PC-9 (cell line): ENCODE measurements at regions not wholly inside any gene's neighbourhood (a gene's known extent, or its start where the extent isn't known, plus 50 kb on each side); places are given as distances from the start of the nearest gene placed in this dataset.

Experiments
- BruUV-seq: library from RNA; stranded (reverse); fragments of 400-500 nt; replicated peaks from 2 replicates; lab custom pipeline; 2021; lab: Mats Ljungman, UMichigan
- CTCF ChIA-PET: fragments of 300-600 bp; sonication (Branson Sonifier 250); formaldehyde crosslinking; loops from one replicate; lab custom pipeline; 2022; ENCODE audit warnings: antibody characterized with exemption; lab: Charles Lee
- POLR2A ChIA-PET: fragments of 300-600 bp; sonication (Branson Sonifier 250); formaldehyde crosslinking; loops from one replicate; lab custom pipeline; 2022; ENCODE audit warnings: antibody characterized with exemption; ENCODE audit not compliant: unreplicated experiment; lab: Charles Lee
- DNase-seq, 2 experiments: peaks; one replicate each; pipeline versions ENCODE4 v3.0.0 to v3.0.0-alpha.2; 2015 to 2022; ENCODE audit warnings: mixed read lengths in 1 of 2
- H2AFZ ChIP-seq: fragments of 200-600 bp; sonication (generic); 2 replicates; pipeline ENCODE4 v1.8.1; 2017; ENCODE audit warnings: antibody characterized with exemption
- H3F3A ChIP-seq: fragments of 200-600 bp; sonication (generic); 2 replicates; pipeline ENCODE4 v1.8.1; 2017; ENCODE audit warnings: antibody characterized with exemption, mild to moderate bottlenecking, low read depth; ENCODE audit not compliant: insufficient read depth
- H3K27ac ChIP-seq: fragments of 200-600 bp; sonication (generic); 2 replicates; pipeline ENCODE4 v1.6.1; 2016; ENCODE audit warnings: mixed run types
- H3K27me3 ChIP-seq: fragments of 200-600 bp; sonication (generic); 2 replicates; pipeline ENCODE4 v1.6.1; 2016; ENCODE audit warnings: low read depth, mixed run types; ENCODE audit not compliant: insufficient read depth
- H3K36me3 ChIP-seq: fragments of 200-600 bp; sonication (generic); 2 replicates; pipeline ENCODE4 v1.6.1; 2016; ENCODE audit warnings: low read depth, mixed run types
- H3K4me1 ChIP-seq: fragments of 200-600 bp; sonication (generic); replicated peaks from 2 replicates; pipeline ENCODE4 v1.6.1; 2016; ENCODE audit warnings: mixed run types; ENCODE audit not compliant: insufficient read depth
- H3K4me2 ChIP-seq: fragments of 200-600 bp; sonication (generic); 2 replicates; pipeline ENCODE4 v1.6.1; 2017; ENCODE audit warnings: mixed run types
- H3K4me3 ChIP-seq: fragments of 200-600 bp; sonication (generic); 2 replicates; pipeline ENCODE4 v1.6.1; 2016; ENCODE audit warnings: mixed run types
- H3K79me2 ChIP-seq: fragments of 200-600 bp; sonication (generic); 2 replicates; pipeline ENCODE4 v1.6.1; 2017; ENCODE audit warnings: low read depth, mixed run types
- H3K9me2 ChIP-seq: fragments of 200-600 bp; sonication (generic); 2 replicates; pipeline ENCODE4 v1.8.1; 2017; ENCODE audit warnings: mild to moderate bottlenecking; ENCODE audit not compliant: insufficient read depth
- H3K9me3 ChIP-seq: fragments of 200-600 bp; sonication (generic); 2 replicates; pipeline ENCODE4 v1.8.1; 2016; ENCODE audit warnings: low read depth; ENCODE audit not compliant: insufficient read depth
- H4K20me1 ChIP-seq: fragments of 200-600 bp; sonication (generic); 2 replicates; pipeline ENCODE4 v1.8.1; 2017; ENCODE audit not compliant: insufficient read depth
- CTCF ChIP-seq: fragments of 200-600 bp; sonication (generic); conservative IDR thresholded peaks from 2 replicates; pipeline ENCODE4 v1.6.1; 2017; ENCODE audit warnings: mixed run types, antibody characterized with exemption, mild to moderate bottlenecking, moderate library complexity
- EZH2 ChIP-seq: fragments of 200-600 bp; sonication (generic); IDR thresholded peaks from 2 replicates; pipeline ENCODE4 v1.8.0; 2017; ENCODE audit warnings: antibody characterized with exemption, low read depth
- intact Hi-C: fragments of 100-400 bp; cut with micrococcal nuclease; formaldehyde crosslinking; loops from one replicate; pipeline ENCODE4 v1.10.0; 2022; ENCODE audit not compliant: unreplicated experiment

- ChIA-PET CTCF (no interaction called here), POLR2A (no interaction called here)
- Histone ChIP-seq H3K9me3 (no peaks in the 10 kb centered on the region), H3K27ac (no peak overlapping the region), H3F3A (no peaks in the 10 kb centered on the region), H3K4me1 (no peaks in the 10 kb centered on the region), H3K36me3 (no peaks in the 10 kb centered on the region), H2AFZ (no peak overlapping the region), H3K27me3 (no peaks in the 10 kb centered on the region), H3K9me2 (no peaks in the 10 kb centered on the region; the same call in 1 of the 2 replicates), H4K20me1 (no peaks in the 10 kb centered on the region), H3K79me2 (no peaks in the 10 kb centered on the region), H3K4me3 (no peak overlapping the region), H3K4me2 (no peak overlapping the region)
- TF ChIP-seq CTCF (no peak), EZH2 (no peak)
- intact Hi-C loops: no loop called here
- no TSS peak for BruUV-seq
- no peak for DNase-seq
Observed at GRCh38 chr13:55418095-55418494, 1722.6 kb upstream of the PRR20A start.

- Histone ChIP-seq H3K9me2 (no peaks in the 10 kb centered on the region), H3K9me3 (no peaks in the 10 kb centered on the region), H3K27ac (no peak overlapping the region), H3K79me2 (no peaks in the 10 kb centered on the region), H3K36me3 (no peaks in the 10 kb centered on the region), H3K4me3 (no peak overlapping the region), H4K20me1 (no peaks in the 10 kb centered on the region), H3F3A (no peaks in the 10 kb centered on the region), H3K4me1 (no peaks in the 10 kb centered on the region), H3K4me2 (no peak overlapping the region), H2AFZ (no peak overlapping the region), H3K27me3 (no peaks in the 10 kb centered on the region)
- TF ChIP-seq CTCF (no peak), EZH2 (no peak)
- BruUV-seq: no TSS peak
- ChIA-PET CTCF (no interaction called here), POLR2A (no interaction called here)
- intact Hi-C loops: no loop called here
- DNase-seq: no peak
Observed at GRCh38 chr13:55432814-55433213, 1707.9 kb upstream of the PRR20A start.

- no peak overlapping the region for H3K4me3 ChIP-seq
- H3K36me3 ChIP-seq: no peaks in the 10 kb centered on the region
- intact Hi-C loops: no loop called here
- no peaks in the 10 kb centered on the region for H3F3A ChIP-seq
- TF ChIP-seq EZH2 (no peak), CTCF (no peak)
- no peak overlapping the region for H3K27ac ChIP-seq
- no peaks in the 10 kb centered on the region for H3K9me3 ChIP-seq
- H2AFZ ChIP-seq: no peak overlapping the region
- POLR2A ChIA-PET: no interaction called here
- H3K9me2 ChIP-seq: no peaks in the 10 kb centered on the region
- CTCF ChIA-PET: no interaction called here
- no peaks in the 10 kb centered on the region for H4K20me1 ChIP-seq
- no TSS peak for BruUV-seq
- DNase-seq: no peak
- H3K79me2 ChIP-seq: no peaks in the 10 kb centered on the region
- no peak overlapping the region for H3K4me2 ChIP-seq
- no peaks in the 10 kb centered on the region for H3K27me3 ChIP-seq
- no peaks in the 10 kb centered on the region for H3K4me1 ChIP-seq
Observed at GRCh38 chr13:55437162-55437561, 1703.6 kb upstream of the PRR20A start.
